PC-3 (cell line): ENCODE measurements at regions not wholly inside any gene's neighbourhood (a gene's known extent, or its start where the extent isn't known, plus 50 kb on each side); places are given as distances from the start of the nearest gene placed in this dataset.

Experiments
- EZH2 ChIP-seq: fragments of 300-600 bp; sonication (generic); IDR thresholded peaks from one replicate; pipeline ENCODE4 v1.6.1; 2017; ENCODE audit warnings: antibody characterized with exemption, mild to moderate bottlenecking, low read length; ENCODE audit not compliant: unreplicated experiment
- TF ChIP-seq, protein P1 (sequence below): fragments of 300-600 bp; sonication (generic); conservative IDR thresholded peaks from 2 replicates; pipeline ENCODE4 v1.5.1; 2017; ENCODE audit warnings: antibody characterized with exemption, low read depth, mild to moderate bottlenecking, low read length

DNA sequence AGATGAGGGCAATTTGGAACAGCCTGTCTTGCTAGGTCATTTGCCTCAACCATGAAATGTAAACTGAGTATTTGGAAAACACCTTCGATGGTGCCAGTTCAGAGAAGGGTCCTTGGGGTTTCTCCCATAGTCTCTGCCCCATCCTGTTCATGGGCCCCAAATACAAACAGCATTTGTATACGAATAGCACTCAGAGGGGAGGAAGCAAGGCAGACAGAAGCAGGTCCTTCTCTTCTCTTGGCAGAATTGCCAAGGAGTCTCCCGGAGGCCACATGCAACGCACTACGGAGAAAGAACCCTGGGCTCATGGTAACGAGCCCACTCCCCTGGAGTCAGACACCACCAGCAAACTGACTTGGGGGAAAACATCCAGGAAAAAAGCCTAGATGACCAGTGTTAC lies 162.1 kb downstream of the RAB11FIP2 start:
- TF ChIP-seq, protein P1, sequence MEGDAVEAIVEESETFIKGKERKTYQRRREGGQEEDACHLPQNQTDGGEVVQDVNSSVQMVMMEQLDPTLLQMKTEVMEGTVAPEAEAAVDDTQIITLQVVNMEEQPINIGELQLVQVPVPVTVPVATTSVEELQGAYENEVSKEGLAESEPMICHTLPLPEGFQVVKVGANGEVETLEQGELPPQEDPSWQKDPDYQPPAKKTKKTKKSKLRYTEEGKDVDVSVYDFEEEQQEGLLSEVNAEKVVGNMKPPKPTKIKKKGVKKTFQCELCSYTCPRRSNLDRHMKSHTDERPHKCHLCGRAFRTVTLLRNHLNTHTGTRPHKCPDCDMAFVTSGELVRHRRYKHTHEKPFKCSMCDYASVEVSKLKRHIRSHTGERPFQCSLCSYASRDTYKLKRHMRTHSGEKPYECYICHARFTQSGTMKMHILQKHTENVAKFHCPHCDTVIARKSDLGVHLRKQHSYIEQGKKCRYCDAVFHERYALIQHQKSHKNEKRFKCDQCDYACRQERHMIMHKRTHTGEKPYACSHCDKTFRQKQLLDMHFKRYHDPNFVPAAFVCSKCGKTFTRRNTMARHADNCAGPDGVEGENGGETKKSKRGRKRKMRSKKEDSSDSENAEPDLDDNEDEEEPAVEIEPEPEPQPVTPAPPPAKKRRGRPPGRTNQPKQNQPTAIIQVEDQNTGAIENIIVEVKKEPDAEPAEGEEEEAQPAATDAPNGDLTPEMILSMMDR: no peak
- TF ChIP-seq EZH2: no peak
